Thyroid gland (tissue), 4 donors: ENCODE measurements at regions not wholly inside any gene's neighbourhood (a gene's known extent, or its start where the extent isn't known, plus 50 kb on each side); places are given as distances from the start of the nearest gene placed in this dataset.

Experiments used
- POLR2A ChIP-seq, 2 donors: fragments of 450-650 bp; IDR thresholded peaks; one replicate each; pipeline ENCODE4 v1.6.1; 2017; ENCODE audit warnings: antibody characterized with exemption in 2 of 2, mild to moderate bottlenecking in 2 of 2, moderate library complexity in 1 of 2
- TF ChIP-seq, protein P1 (sequence below), 6 experiments: fragments of 200-600 bp in 3 of 6; fragments of 450-650 bp in 3 of 6; sonication (generic) in 3 of 6; IDR thresholded peaks; one replicate each; pipeline ENCODE4 v1.5.1; 2016 to 2019; ENCODE audit warnings: antibody characterized with exemption in 6 of 6, mild to moderate bottlenecking in 2 of 6, inconsistent platforms in 1 of 6, moderate library complexity in 1 of 6

DNA sequence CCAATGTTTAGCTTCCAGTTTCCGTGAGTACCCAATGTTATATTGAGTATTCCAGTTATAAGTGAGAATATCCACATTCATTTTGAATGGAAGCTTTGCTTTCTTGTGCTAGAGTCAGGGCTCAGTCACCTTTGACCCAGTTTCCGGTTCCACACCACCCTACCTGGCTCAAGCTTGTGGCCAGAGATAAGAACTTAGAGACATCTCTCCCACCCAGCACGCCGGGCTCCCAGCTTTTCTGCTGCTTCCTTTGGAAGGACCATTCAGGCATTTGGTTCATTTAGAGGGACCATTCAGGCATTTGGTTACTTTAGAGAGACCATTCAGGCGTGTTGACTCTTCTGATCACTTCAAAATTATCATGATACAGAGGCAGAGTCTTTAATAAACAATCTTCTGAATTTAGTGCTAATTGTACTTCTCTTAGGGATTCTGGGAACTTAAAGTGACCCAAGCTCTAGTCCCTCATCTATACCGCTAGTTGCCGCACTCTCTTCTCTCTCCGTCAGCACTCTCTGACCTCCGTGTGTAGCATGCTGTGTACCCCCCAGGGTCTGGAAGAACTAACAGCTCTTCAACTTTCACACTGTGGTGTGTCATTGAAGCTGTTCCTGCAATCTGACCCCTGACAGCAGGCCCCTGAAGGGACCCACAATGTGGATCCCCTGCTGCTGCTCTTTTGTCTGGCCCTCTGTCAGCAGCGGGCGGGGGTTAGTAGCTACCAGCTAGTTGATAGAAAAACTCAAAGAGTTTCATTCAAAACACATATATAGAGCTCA is 943.1 kb downstream of the ARAP2 start:
- TF ChIP-seq, protein P1, sequence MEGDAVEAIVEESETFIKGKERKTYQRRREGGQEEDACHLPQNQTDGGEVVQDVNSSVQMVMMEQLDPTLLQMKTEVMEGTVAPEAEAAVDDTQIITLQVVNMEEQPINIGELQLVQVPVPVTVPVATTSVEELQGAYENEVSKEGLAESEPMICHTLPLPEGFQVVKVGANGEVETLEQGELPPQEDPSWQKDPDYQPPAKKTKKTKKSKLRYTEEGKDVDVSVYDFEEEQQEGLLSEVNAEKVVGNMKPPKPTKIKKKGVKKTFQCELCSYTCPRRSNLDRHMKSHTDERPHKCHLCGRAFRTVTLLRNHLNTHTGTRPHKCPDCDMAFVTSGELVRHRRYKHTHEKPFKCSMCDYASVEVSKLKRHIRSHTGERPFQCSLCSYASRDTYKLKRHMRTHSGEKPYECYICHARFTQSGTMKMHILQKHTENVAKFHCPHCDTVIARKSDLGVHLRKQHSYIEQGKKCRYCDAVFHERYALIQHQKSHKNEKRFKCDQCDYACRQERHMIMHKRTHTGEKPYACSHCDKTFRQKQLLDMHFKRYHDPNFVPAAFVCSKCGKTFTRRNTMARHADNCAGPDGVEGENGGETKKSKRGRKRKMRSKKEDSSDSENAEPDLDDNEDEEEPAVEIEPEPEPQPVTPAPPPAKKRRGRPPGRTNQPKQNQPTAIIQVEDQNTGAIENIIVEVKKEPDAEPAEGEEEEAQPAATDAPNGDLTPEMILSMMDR (IDR thresholded peaks at IDR 0.05) = no peak
- no peak for TF ChIP-seq POLR2A (IDR thresholded peaks at IDR 0.05)
